ENCODE measurements at regions not wholly inside any gene's neighbourhood (a gene's known extent, or its start where the extent isn't known, plus 50 kb on each side); places are given as distances from the start of the nearest gene placed in this dataset.

- no peak overlapping the region for H3K9ac ChIP-seq
- no peaks in the 10 kb centered on the region for H3K27me3 ChIP-seq (replicated peaks; ENCODE audit: insufficient read depth)
- peaks cover 8% of the 10 kb centered on the region; the same call in 1 of the 2 replicates for H3K79me2 ChIP-seq (ENCODE audit: insufficient read depth)
- H3K4me3 ChIP-seq: no peak overlapping the region
- peak; percentile 49 for DNase-seq
- no peaks in the 10 kb centered on the region for H3K9me3 ChIP-seq (ENCODE audit: low read depth)
- peaks cover 90% of the 10 kb centered on the region for H3K4me1 ChIP-seq (ENCODE audit: insufficient read depth)
- in situ Hi-C loops (cut with MboI): no loop called here
- H3K4me2 ChIP-seq (ENCODE audit: unreplicated experiment): peak overlapping the region; percentile 3
- no peaks in the 10 kb centered on the region for H3K9me2 ChIP-seq (ENCODE audit: insufficient read depth)
- WGBS, 2 experiments (ENCODE audit: low coverage in 1 of 2, low lambda C conversion rate in 2 of 2, missing lambda C conversion rate in 2 of 2): 35% methylated on average over 7 of the region's 7 CpGs
- H3F3A ChIP-seq (ENCODE audit: insufficient read depth): peaks cover 94% of the 10 kb centered on the region
- no peaks in the 10 kb centered on the region for H4K20me1 ChIP-seq (ENCODE audit: insufficient read depth)
- H3K27ac ChIP-seq: peak overlapping the region; percentile 83
- TF ChIP-seq EZH2phosphoT487 (IDR thresholded peaks at IDR 0.05; ENCODE audit: insufficient read depth, low read depth): no peak
- no peak for TF ChIP-seq EZH2 (IDR thresholded peaks at IDR 0.05; ENCODE audit: insufficient read depth, poor library complexity, severe bottlenecking)
- peaks cover 12% of the 10 kb centered on the region; the same call in 1 of the 2 replicates for H3K36me3 ChIP-seq (ENCODE audit: low read depth)
- no peak overlapping the region for H2AFZ ChIP-seq
Measured at GRCh38 chr11:122042981-122043380, 73.0 kb downstream of the BLID start.

DNA sequence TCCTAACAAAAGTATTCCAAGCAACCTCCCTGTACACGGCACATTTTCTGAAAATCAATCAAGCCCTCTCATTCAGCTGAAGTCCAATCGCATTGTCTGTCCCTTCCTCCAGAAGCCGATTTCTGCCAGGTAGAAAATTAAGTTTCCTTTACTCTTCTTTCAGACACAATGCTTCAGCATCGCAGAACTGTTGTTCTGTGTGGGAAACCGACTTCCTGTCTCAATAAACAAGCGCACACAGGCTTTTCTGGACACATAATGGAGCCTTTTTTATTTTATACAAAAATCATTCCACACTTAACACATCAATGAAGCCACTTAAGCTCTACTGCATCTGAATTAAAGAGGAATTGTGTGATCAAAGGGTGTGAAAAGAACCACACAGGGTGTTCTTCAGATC is 75.6 kb downstream of the BLID start:
- Histone ChIP-seq H3K4me2 (ENCODE audit: unreplicated experiment) (no peak overlapping the region), H3K4me3 (no peak overlapping the region), H3K36me3 (ENCODE audit: low read depth) (peaks cover 7% of the 10 kb centered on the region; the same call in 1 of the 2 replicates), H3K9me3 (ENCODE audit: low read depth) (no peaks in the 10 kb centered on the region), H3K27me3 (replicated peaks; ENCODE audit: insufficient read depth) (no peaks in the 10 kb centered on the region), H2AFZ (no peak overlapping the region), H4K20me1 (ENCODE audit: insufficient read depth) (no peaks in the 10 kb centered on the region), H3K9me2 (ENCODE audit: insufficient read depth) (no peaks in the 10 kb centered on the region), H3K4me1 (ENCODE audit: insufficient read depth) (peaks cover 93% of the 10 kb centered on the region), H3K79me2 (ENCODE audit: insufficient read depth) (peaks cover 4% of the 10 kb centered on the region; the same call in 1 of the 2 replicates), H3K27ac (peak overlapping the region; percentile 81), H3F3A (ENCODE audit: insufficient read depth) (peaks cover 98% of the 10 kb centered on the region), H3K9ac (no peak overlapping the region)
- in situ Hi-C loops (cut with MboI): no loop called here
- no peak for DNase-seq
- TF ChIP-seq EZH2phosphoT487 (IDR thresholded peaks at IDR 0.05; ENCODE audit: insufficient read depth, low read depth) (no peak), EZH2 (IDR thresholded peaks at IDR 0.05; ENCODE audit: insufficient read depth, poor library complexity, severe bottlenecking) (no peak)
- WGBS, 2 experiments (ENCODE audit: low coverage in 1 of 2, low lambda C conversion rate in 2 of 2, missing lambda C conversion rate in 2 of 2): 72 to 76% methylated on average over 6 of the region's 6 CpGs

DNA sequence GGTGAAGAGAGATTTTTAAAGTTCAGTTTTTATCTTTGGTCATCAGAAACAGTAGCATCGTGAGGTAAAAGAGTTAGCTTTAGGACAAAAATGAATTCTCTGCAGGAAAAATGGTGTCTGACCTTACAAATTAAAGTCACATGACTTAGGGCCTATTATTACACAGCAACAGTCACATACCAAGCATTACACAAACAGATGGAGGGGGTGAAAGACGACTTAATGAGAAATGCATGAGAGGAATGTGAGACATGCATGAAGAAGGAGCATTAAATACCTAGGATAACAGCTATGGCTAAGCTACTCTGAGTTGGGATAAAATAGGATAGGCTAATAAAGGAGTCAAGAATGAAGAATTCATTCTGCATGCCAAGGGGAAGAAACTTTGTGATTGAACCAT is 77.5 kb downstream of the BLID start:
- Histone ChIP-seq H3K9me2 (ENCODE audit: insufficient read depth) (no peaks in the 10 kb centered on the region), H3K9me3 (ENCODE audit: low read depth) (no peaks in the 10 kb centered on the region), H3K27ac (peak overlapping the region; percentile 81), H3K79me2 (ENCODE audit: insufficient read depth) (peaks cover 6% of the 10 kb centered on the region; the same call in 1 of the 2 replicates), H3F3A (ENCODE audit: insufficient read depth) (peaks cover 98% of the 10 kb centered on the region), H3K4me3 (no peak overlapping the region), H3K27me3 (replicated peaks; ENCODE audit: insufficient read depth) (no peaks in the 10 kb centered on the region), H3K4me2 (ENCODE audit: unreplicated experiment) (peak overlapping the region; percentile 5), H3K4me1 (ENCODE audit: insufficient read depth) (peaks cover 91% of the 10 kb centered on the region), H2AFZ (no peak overlapping the region), H3K9ac (no peak overlapping the region), H4K20me1 (ENCODE audit: insufficient read depth) (no peaks in the 10 kb centered on the region), H3K36me3 (ENCODE audit: low read depth) (peaks cover 7% of the 10 kb centered on the region; the same call in 1 of the 2 replicates)
- no peak for TF ChIP-seq EZH2phosphoT487 (IDR thresholded peaks at IDR 0.05; ENCODE audit: insufficient read depth, low read depth)
- no peak for TF ChIP-seq EZH2 (IDR thresholded peaks at IDR 0.05; ENCODE audit: insufficient read depth, poor library complexity, severe bottlenecking)
- peak; percentile 89 for DNase-seq
- 18% methylated on average over 2 of the region's 2 CpGs for WGBS, 2 experiments (ENCODE audit: low coverage in 1 of 2, low lambda C conversion rate in 2 of 2, missing lambda C conversion rate in 2 of 2)
- in situ Hi-C loops (cut with MboI): no loop called here

DNA sequence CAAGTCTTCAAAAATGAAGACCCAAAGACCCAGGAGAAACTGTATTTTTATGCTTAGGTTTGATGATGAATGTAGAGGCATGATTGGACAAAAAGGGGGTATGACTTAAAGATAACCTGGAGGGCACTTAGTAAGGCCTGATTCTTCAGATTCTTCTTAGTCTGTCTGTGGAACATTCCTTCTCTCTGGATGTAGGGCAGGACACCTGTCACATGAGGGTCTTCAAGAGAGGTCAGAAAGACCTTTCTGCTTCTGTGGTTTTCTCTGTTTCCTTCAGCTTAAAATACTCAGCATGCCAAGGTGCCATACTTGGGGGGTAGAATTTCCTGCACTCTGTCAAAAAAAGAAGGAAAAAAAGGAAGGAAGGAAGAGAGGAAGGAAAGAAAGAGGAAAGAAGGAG is 78.1 kb downstream of the BLID start:
- peaks cover 91% of the 10 kb centered on the region for H3K4me1 ChIP-seq (ENCODE audit: insufficient read depth)
- TF ChIP-seq EZH2 (IDR thresholded peaks at IDR 0.05; ENCODE audit: insufficient read depth, poor library complexity, severe bottlenecking) (no peak), EZH2phosphoT487 (IDR thresholded peaks at IDR 0.05; ENCODE audit: insufficient read depth, low read depth) (no peak)
- H4K20me1 ChIP-seq (ENCODE audit: insufficient read depth): no peaks in the 10 kb centered on the region
- in situ Hi-C loops (cut with MboI): no loop called here
- H3K4me2 ChIP-seq (ENCODE audit: unreplicated experiment): no peak overlapping the region
- DNase-seq: no peak
- H3F3A ChIP-seq (ENCODE audit: insufficient read depth): peaks cover 98% of the 10 kb centered on the region
- H3K9me2 ChIP-seq (ENCODE audit: insufficient read depth): no peaks in the 10 kb centered on the region
- peaks cover 7% of the 10 kb centered on the region; the same call in 1 of the 2 replicates for H3K36me3 ChIP-seq (ENCODE audit: low read depth)
- H3K9me3 ChIP-seq (ENCODE audit: low read depth): no peaks in the 10 kb centered on the region
- H3K9ac ChIP-seq: no peak overlapping the region
- no peak overlapping the region for H3K4me3 ChIP-seq
- H3K79me2 ChIP-seq (ENCODE audit: insufficient read depth): peaks cover 6% of the 10 kb centered on the region; the same call in 1 of the 2 replicates
- peak overlapping the region; percentile 81 for H3K27ac ChIP-seq
- H3K27me3 ChIP-seq (replicated peaks; ENCODE audit: insufficient read depth): no peaks in the 10 kb centered on the region
- H2AFZ ChIP-seq: no peak overlapping the region

DNA sequence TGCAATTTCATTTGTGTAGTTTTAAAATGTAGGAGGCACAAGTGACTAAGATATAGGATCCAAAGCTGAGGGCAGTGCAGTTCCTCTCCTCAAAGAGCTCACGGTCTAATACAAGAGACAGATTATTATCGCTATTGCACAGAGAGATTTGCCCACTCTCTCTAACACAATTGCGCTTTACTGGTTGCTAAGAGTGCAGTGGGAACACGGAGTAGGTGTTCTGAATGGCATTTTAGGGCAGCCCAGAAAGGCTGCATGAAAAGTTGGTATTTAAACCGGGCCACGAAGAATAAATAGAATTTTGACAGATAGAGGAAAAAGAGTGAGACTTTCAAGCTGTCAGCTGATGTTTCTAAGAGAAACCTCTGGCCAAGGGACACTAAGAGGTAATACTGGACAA is 79.5 kb downstream of the BLID start:
- Histone ChIP-seq H3K27ac (peak overlapping the region; percentile 81), H3K36me3 (ENCODE audit: low read depth) (peaks cover 4% of the 10 kb centered on the region; the same call in 1 of the 2 replicates)
- in situ Hi-C loops (cut with MboI): no loop called here

More for the DNA sequence above, 79.5 kb downstream of the BLID start:
- no peak overlapping the region for H3K4me3 ChIP-seq
- H3K9me2 ChIP-seq (ENCODE audit: insufficient read depth): no peaks in the 10 kb centered on the region
- H3K9ac ChIP-seq: peak overlapping the region; percentile 29; the same call in 1 of the 2 replicates
- no peak for DNase-seq
- WGBS, 2 experiments (ENCODE audit: low coverage in 1 of 2, low lambda C conversion rate in 2 of 2, missing lambda C conversion rate in 2 of 2): 97 to 98% methylated on average over 6 of the region's 6 CpGs
- H2AFZ ChIP-seq: no peak overlapping the region
- H4K20me1 ChIP-seq (ENCODE audit: insufficient read depth): no peaks in the 10 kb centered on the region
- peak overlapping the region; percentile 36 for H3K4me2 ChIP-seq (ENCODE audit: unreplicated experiment)
- H3F3A ChIP-seq (ENCODE audit: insufficient read depth): peaks cover 98% of the 10 kb centered on the region
- no peaks in the 10 kb centered on the region for H3K27me3 ChIP-seq (replicated peaks; ENCODE audit: insufficient read depth)
- TF ChIP-seq EZH2phosphoT487 (IDR thresholded peaks at IDR 0.05; ENCODE audit: insufficient read depth, low read depth) (no peak), EZH2 (IDR thresholded peaks at IDR 0.05; ENCODE audit: insufficient read depth, poor library complexity, severe bottlenecking) (no peak)
- H3K4me1 ChIP-seq (ENCODE audit: insufficient read depth): peaks cover 94% of the 10 kb centered on the region
- H3K9me3 ChIP-seq (ENCODE audit: low read depth): no peaks in the 10 kb centered on the region
- peaks cover 3% of the 10 kb centered on the region; the same call in 1 of the 2 replicates for H3K79me2 ChIP-seq (ENCODE audit: insufficient read depth)

All from GM23248 (cell line).